Left forelimb (tissue), 1 donor: ENCODE measurements at regions not wholly inside any gene's neighbourhood (a gene's known extent, or its start where the extent isn't known, plus 50 kb on each side); places are given as distances from the start of the nearest gene placed in this dataset.

ENCODE experiments used
- DNase-seq: peaks from one replicate; pipeline ENCODE4 v3.0.0-alpha.2; 2018; ENCODE audit warnings: low spot score

DNA sequence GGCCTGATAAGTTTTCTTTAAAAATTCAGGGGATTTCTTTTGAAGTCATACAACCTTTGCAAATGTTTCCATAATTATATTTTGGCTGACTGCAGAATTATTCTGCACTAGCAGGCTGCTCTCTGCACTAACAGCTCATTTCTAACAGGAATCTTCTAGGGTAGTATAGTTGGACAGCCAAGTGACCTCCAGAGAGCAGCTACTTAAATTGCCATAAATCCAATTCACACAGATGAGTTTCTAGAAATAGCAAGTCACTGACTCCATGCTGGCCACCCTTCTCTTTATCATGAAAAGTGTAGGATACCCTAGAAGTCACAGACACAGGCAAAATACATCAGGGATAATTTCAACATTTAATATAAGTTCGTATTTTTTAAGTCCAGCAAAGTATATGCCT lies 110.9 kb upstream of the TARS1 start:
- DNase-seq = no peak

DNA sequence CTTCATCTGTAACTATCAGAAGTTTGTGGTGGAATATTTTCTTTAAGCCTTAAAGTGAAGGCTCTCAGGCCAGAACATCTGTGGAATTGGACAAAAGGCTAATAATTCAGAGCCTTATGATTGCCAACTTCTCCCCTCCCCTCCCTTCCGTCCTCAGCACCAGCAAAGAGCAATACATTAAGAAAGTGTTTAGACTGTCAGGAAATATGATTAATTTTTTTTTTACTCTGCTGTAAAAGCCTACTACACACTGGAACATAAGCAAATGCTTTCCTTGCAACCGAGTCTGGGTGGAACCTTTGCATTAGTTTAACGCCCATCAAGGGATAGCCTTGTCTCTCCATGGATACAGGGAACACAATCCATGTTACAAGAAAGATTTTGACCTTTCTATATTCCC lies 110.3 kb upstream of the TARS1 start:
- DNase-seq = no peak

DNA sequence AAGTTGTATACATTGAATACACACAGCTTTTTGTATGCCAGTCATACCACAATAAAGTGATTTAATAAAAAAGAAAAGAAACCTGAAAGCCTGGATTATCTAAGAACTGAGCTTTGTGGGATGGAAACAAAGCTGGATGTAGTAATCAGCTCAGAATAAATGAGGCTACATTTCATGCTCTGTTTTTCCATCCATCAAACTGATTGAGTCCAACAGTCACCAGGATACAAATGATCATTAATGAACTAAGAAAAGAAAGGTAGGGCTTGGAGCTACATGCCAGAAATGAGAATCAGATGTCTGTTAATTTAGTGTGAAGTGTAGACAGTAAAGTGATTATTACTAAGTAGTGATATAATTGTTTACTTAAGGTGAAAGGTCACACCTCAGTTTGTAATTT lies 109.8 kb upstream of the TARS1 start:
- DNase-seq = no peak

DNA sequence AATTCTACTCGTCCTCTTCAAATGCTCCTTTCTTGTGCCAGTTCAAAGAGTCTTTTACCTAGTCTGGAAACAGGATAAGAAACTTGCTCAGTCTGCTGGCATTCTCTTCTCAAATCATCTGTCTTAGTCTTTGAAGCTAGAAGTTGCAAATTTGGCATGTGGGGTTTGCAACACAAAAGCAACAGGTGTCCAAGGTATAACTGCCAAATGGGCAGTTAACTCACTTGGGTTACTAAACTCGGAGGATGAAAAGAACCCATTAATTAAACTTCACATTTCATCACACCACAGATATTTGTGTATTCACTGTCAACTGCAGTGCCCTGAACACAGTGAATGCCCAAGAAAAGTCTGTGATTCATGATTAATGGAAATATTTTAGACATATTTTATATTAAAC lies 108.0 kb upstream of the TARS1 start:
- no peak for DNase-seq

DNA sequence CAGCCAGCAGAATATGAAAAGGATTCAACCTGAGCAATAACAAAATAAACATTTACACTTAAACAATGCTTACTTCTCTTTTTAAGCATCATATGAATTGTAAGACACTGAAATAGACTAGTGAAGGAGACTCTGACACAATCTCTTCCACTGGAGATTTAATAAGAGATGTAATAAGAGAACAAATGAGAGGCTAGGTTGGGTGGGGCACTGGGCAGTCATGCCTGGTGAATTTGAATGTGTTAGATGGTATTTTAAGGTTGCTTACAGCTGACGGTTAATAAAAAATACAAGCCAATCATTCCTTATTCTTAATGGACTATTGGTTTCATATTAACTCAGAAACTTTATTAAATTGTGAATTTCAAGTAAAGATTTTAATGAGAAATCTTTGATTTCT lies 105.9 kb upstream of the TARS1 start:
- DNase-seq = no peak

DNA sequence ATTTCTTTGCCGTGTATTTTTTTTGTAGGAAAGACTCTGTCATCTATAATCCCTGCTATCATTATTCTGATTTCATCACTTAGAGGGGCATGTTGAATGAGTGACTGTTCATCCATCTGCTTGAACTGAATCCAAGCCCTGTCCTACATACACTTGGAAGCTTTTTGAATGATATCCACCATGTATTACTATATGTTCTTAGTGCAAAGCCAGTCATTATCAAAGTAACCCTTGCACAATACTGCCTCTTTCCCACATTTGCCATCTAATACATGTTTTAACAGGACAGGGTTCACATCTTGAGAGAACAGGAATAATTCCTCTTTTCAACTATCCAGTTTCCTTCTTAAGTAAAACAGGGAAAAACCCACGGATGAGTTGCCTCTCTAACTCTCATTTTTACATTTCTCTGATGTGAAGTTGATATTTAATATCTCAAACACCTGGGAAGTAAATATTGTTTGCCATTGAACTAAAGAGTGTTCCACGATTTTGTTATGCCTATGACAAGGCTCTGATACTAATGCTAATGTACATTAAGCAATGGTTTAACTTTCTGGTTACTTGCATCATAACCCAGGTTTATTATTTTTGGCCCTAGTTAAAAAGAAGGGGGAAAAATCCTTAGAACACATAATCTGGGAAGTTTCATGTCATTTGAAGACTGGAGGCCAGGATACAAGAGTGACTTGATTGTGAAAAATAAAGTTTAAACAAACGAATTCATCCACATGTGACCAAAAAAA lies 103.7 kb upstream of the TARS1 start:
- DNase-seq = no peak

DNA sequence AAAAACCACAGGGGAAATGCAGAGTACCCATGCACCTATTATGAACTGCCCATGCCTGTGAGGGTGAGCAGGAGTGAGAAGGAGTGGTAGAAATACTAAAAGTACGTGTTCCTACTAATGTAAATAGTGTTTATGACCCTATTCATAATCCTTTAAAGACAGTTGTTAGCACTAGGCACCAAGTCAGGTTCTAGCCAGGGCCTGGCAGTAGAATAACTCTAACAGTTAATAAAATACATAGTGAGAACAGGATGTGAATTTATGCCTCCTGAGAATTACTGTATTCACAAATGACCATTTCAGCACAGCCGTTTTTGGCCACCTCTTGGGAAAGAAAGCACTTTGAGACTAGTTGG lies 103.2 kb upstream of the TARS1 start:
- no peak for DNase-seq

DNA sequence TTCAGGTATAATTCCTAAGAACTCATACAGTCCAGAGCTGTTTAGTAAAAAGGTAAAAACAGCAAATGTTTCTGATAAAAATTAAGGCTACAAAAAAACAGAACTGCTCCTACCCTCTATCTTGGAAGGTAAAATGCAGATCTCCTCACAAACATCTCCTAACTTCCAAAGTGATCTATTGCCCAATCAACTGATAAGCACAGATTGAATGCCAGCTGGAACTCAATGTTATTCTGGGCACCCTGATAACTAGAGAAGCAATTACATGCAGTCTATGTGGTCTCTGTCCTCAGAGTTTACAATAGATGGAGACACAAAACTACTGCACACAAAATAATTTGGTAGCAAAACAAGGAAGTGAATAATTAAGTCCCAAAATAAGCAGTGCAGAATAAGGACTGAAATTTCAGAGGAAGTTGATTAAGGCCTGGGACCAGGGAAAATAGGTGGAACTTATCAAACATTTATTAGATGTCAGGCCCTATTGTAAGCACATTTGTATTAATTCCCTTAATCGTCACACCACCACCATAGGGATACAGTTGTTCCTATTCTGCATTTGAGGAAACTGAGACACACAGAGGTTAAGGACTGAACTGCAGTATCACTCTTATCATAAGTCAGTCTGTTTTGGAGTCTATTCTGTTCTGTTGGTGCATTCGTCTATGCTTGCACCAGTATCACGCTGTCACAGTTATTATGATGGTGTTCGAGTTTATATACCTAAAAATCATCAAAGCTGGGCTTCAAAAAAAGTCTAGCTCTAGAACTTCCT lies 102.2 kb upstream of the TARS1 start:
- DNase-seq = no peak

DNA sequence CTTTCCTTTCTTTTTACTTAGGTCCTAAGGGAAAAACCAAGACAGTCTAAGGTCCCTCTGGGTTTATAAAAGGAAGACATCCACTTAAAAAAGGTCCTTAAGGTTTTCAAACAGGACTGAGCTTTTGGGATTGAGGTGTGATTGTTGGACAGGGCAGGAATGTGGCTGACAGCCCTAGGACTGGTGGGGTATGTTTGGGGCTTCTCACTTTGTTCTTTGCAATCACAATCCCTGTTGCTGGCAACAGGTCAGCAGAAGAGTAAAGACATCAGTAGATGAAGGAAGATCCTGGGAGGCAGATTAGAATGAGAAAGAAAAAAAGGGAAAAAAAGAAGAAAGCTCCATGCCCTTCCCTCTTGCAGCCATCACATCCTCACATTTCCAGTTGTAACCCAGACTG lies 101.4 kb upstream of the TARS1 start:
- no peak for DNase-seq

DNA sequence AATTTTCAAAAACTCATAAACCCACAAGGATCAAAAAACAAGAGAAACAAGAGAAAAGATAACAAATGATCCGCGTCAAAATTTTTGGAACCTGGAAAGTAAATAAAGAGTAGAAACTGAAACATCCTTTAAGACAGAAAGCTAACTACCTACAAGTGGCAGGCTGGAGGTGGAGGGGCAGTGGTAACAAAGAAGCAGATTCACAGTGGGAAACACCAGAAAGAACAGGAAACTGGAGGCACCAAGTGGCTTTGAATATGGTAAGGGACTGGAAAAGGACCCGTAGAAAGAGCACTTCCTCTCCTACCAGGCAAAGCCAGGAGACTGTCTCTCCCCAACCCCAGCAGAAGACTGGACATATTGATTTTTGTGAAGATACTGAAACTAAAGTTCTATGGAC lies 100.6 kb upstream of the TARS1 start:
- no peak for DNase-seq

DNA sequence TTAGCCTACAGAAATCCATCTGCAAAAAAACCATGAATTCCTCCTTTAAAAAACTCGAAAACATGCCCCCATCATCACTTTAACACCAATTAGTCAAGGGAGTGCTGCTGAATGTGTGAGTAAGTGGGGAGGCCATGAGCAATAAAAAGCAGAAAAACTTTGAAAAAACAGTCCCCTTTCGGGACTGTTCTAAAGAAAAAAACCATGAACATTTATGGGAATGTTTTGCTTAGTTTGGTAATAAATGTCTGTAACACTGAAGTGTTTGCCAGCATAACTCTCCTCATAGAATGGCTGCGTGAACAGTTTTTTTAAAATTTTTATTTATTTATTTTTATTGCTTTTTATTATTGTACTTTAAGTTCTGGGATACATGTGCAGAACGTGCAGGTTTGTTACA lies 99.4 kb upstream of the TARS1 start:
- DNase-seq = no peak

DNA sequence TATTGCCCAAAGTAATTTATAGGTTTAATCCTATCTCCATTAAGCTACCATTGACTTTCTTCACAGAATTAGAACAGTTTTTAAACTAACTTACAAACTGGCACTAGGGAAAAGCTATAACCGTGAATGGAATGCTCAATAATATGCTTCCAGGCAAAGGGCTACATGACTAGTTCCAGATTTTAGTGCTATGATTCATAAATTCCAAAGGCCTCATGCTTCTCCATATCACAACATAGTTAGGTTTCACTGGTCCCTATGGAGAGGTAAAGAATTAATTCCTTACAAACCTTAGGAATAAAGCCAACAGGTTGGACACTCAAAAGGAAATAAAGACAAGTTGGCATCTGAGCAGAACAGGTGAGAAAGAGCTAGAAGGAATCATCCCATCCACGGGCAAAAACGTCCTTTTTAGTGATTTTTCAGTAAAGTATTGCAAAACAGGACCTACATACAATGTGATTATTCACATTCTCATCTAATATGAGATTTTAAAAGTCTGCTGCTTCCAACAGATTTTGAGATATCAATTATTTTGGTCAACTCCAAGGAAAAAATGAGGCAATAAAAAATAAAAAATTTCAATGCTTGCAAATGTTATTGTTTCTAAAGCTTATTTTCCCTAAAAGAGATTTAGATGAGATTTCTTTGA lies 97.0 kb upstream of the TARS1 start:
- no peak for DNase-seq

DNA sequence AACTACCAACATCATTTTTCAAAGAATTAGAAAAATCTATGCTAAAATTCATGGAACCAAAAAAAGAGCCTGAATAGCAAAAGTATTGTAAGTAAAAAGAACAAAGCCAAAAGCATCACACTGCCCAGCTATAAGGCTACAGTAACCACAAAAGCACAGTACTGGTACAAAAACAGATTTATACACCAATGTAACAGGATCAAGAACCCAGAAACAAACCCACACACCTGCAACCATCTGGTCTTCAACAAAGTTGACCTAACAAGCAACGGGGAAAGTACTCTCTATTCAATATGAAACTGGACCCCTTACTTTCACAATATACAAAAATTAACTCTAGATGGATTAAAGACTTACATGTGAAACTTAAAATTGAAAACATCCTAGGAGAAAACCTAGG lies 94.2 kb upstream of the TARS1 start:
- no peak for DNase-seq

DNA sequence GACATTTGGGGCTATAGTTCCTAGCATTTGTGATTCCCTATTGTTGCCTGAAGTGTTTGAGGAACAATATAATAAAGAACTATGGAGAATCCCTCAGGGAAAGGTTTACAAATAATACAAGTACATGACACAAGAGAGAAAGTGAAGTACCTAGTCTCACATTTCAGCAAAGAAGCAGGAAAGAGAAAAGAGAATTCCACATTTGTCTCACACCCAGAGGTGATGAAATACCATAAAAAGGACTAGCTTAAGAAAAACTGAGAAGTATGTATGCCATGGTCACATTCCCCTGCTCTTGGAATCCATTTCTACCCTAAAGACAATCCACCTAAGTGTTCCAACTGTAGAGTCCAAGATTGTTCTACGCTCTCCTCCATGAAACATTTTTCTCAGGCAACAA lies 79.0 kb upstream of the TARS1 start:
- no peak for DNase-seq

DNA sequence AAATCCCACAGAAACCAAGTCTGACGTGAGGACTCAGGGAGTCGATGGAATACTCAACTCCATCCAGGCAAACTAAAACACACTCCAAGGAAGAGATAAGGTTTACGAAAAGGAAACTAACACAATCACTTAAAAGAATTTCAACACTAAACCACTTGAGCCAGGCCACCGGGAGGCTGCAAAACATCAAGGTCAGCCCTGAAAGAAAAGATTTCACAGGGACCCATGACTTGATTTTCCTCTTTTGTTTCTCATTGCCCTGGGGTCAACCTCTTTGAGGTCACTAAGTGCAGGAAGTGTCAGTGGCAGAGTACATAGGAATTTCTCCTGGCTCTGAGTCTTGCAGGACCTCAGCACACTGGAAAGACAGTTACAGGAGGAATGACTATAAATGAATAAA lies 77.8 kb upstream of the TARS1 start:
- DNase-seq = no peak

DNA sequence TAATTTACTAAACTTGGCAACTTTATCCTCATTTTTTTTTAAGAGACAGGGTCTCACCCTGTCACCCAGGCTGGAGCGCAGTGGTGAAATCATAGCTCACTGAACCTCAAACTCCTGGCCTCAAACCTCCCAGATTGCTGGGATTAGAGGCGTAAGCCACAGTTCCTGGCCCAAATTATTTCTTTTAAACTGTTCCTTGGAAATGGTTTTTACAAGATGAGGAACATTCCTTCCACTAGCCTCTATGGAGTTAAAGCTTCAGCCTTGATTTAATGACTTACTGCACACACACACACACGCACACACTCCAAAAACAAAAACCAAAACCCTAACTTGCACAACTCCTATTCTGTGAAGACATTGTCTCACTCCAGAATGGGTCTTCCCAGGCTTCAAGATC lies 77.2 kb upstream of the TARS1 start:
- no peak for DNase-seq

DNA sequence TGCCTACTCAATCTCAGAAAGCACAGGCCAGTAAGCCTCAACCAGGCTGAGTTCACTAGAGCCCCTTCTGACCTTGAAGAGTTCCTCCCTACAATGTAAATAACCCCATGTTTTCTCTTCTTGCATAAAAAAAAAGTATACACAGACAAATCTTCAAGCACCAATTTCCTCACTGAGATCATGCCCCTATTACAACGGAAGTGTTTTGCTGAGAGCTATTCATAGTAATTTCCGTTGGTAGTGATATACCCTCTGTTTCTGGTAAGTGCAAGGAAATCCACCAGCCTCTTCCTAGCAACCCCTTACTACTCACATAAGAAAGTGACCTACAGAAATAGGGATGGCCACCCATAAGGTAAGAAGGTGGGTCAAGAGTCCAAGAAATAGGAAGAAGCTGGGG lies 76.4 kb upstream of the TARS1 start:
- DNase-seq = no peak

DNA sequence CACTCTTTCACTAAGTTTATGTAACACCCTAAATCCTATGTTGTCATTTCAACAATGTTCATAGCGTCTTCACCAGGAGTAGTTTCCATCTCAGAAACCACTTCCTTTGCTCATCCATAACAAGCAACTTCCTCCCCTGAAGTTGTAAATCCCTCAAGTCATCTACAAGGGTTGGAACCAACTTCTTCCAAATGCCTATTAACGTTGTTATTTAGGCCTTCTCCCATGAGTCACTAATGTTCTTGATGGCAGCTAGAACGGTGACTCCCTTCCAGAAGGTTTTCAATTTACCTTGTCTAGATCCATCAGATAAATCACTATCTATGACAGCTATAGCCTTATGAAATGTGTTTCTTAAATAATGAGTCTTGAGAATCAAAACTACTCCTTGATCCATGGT lies 73.3 kb upstream of the TARS1 start:
- DNase-seq = no peak

DNA sequence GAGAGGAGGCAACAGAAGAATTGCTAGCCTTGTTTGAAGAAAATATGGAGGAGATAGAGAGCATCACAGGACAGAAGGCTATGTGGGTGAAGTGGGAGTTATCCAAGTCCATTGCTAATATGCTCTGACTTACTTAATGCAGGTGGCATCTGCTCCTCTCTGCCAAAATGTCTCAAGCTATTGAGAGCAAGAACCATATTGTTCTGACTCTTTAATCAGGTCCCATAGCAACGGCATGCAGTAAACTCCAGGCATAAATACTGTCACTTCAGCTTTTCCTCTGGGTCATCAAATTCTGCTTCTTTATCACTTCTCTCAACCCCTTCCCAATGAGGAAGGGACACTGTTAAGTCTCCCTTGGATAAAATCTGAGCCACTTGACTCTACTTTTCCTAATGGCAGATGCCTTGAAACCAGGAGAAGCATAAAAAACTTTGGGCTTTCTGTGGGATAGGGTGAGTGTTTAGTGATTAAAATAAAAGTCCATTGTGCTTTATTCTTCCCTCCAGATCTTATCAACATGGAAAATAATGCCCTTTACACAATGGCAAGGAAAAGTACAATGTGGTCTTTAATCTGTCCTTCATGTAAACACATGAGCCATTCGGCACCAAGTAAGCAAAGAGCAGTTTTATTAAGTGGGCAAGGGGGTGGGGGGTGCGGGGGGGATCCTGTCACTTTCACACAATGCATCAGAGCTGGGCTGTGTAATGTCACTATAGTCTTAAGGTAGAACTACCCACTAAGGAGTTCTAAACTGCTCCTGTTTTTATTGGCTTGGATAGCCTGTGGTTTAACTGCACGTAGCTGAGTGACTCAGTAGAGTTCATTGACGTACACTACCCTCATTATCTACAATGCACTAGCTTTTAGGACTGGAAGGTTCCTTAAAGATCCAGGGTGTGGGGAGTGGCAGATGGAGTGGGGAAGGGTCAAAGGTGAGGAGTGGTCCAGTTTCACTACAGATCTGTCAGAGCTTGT lies 71.0 kb upstream of the TARS1 start:
- DNase-seq = no peak

DNA sequence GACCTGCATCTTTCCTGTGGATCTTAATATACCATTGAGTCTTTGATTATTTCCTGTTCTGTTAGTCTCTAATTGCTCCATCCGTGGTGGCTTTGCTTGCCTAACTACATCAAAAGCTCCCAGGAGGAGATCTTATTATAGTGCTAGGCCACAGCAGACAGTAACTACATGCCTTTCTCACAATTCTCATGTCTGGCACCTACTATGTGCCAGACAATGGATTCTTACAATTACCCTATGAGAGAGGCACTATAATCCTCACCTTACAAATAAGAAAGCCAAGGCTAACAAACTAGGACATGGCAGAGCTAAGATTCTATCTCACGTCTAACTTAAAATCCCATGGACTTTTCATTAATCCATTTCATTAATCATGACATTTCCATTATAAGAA lies 70.3 kb upstream of the TARS1 start:
- no peak for DNase-seq

DNA sequence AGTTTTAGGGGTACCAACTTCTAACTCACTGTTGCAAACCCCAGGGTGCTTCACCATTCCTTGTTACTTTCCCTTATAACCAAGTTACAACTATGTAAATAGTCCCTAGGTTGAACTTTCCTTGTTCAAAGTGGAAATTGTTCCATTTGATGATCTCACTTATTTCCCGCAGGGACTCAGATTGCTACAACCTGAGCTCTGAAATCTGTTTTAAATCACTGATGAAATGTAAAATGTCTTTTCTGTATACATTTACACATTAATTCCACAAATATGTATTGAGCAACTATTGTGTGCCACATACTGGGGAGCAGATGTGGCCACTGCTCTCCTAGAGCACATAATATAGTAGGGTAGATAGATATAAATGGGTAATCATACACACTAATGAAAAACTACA lies 69.1 kb upstream of the TARS1 start:
- no peak for DNase-seq
